T follicular helper cell (primary cell): ENCODE measurements at regions not wholly inside any gene's neighbourhood (a gene's known extent, or its start where the extent isn't known, plus 50 kb on each side); places are given as distances from the start of the nearest gene placed in this dataset.

Source experiments
- DNase-seq: peaks from one replicate; pipeline ENCODE4 v3.0.0-alpha.2; 2020; ENCODE audit warnings: low read depth

DNA sequence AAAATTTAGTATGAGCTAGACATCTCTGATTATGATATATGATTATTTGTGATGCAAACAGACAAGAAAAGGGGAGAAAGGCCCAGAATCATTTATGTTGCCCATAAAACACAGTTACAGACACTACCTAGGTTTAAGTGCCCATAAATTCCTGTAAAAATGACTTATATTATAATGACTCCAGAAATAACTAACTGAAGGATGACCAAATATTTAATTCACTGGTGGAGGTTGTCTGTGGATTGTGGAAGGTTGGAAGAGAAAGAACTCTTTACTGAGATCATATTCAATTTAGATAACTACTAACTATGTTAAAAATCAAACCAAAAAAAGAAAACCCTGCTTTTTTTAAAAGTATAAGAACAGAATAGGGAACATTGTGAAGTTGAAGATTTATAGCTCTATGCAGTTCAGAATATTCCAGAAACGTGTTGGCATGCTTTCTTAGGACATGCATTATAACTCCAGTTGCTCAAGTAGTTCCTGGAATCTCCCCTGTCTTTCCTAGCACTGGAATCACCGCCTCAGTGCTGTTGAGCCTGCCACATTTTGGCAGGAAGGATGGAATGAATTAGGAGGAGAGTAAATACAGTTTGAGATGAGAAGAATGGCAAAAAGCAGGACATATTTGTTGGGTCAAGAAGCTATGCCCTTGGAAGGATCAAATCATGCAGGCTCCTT, 72.0 kb upstream of the PAPPA start:
- DNase-seq = no peak

DNA sequence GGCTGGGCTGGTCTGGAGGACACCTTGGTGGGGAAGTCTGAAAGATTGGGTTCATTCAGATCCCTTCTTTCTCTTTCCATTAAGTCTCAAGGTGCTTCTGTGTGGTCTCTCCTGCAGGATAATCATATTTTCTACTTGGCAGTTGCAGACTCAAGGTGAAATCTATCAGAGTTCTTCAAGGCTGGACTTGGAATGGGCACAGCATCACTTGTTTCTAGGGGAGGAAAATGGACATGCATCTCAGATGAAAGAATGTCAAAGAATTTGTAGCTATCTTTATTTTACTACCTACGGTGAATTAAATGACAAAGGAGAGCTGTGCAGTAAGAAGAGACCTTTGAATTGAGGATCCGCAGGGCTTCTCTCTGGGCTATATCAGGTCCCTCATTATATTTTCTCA, 69.8 kb upstream of the PAPPA start:
- no peak for DNase-seq

DNA sequence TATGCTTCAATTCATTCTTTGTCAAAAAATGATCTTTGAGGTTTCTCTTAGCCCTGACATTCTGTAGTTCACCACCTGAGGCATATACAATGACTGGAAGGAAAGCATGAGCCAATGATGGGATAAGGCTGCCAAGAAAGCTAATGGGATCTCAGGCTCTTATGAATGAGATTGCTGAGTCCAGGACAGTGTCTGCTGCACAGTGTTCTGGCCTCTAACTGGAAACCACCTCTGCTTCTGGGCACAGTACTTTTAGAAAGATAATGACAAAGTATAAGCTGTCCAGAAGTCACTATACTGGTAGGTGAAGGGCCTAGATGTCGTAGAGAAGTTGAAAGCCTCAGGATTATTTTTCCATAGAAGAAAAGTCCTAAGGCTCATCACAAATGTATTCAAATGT, 69.1 kb upstream of the PAPPA start:
- DNase-seq = no peak

DNA sequence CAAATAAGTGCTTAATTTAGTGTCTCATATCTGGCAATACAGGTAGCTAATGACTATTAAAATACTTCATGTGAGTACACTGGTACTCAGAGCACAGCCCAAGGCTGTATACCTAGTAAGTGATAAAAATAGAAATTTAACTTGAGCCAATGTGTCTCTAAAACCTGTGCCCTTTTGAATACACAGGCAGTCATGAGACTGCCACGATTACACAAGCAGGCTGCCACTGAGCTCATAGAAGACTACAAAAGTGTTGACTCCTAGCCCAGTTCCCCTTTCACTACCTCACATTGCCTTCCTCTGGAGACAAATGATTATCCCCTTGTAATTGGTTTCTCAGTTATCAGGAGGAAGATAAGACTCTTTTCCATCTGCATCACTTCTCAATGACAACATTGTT, 66.3 kb upstream of the PAPPA start:
- no peak for DNase-seq

DNA sequence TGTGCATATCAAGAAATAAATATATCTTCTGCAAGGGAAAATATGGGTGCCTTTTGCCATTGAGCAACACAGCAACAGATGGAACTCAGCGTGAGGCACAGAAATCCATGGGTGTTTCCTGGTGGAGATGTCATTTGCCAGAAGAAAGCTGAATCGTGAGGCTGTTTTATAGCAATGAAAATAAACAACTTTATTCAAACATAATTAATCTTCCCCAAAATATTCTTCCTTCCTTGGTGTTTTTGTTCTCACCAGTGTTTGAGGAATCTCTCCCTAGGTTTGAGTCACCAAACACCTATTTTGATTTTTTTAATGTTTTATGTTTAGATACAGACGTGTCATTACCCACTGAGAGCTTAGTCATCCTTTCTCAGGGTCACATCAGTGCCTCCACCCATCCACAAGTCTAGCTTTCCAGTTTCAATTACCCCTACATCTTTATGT, 65.8 kb upstream of the PAPPA start:
- DNase-seq = no peak

DNA sequence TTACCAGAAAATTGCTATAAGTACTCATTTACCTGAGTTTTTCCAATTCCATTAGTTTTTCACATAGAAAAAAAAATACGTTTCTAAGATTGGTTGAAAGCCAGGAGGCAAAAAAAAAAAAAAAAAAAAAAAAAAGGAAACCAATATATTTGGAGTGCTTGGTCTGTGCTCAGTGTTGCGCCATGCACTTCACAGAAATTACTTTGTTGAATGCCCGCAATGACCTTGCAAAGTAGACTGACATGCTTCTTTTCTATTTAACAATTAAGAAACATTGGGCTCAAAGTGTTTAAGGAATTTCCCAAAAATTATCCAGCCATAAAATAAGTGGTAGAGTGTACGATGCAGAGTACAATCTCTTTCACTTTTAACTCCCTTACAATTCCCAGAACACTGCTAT, 65.2 kb upstream of the PAPPA start:
- DNase-seq = no peak

DNA sequence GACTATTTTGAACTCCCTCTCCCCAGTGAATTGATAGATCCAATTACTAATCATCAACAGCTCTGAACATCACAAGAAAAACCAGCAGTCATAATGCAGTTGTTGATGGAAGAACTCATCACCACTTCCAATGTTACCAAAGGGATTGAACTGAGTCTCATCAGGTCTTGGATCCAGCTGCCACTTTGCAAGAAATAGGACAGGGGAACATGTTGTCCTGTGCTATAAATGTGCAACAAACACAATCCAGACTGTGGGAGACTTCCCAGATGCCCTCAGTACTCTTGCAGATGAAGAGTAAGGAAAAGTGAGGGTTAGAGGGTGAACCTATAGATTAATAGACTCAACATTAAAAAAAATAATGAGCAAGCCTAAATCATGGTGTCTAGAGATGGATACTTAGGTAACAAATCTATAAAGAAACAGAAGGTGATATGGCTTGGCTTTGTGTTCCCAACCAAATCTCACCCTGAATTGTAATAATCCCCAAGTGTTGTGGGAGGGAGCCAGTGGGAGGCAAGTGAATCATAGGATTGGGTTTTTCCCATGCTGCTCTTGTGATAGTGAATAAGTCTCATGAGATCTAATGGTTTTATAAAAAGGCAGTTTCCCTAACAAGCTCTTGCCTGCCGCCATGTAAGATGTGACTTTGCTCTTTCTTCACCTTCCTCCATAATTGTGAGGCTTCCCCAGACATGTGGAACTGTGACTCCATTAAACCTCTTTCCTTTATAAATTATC, 63.4 kb upstream of the PAPPA start:
- no peak for DNase-seq

DNA sequence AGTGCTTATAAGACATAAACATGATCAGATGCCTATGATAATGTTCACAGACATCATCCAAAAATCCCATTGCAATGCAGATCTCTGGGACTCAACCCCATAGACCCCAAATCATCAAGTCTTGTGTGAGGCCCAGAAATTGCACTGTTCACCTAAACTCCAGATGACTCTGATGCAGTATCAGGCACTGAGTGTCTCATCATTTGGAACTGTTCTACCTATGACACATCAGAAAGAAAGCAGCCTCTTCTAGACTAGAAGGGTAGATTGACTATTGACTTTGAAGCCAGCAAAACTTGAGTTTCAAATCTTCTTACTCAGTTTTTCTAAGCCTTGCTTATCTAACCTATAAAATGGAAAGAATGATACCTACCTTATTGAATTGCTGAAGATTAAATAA, 58.7 kb upstream of the PAPPA start:
- DNase-seq = no peak

DNA sequence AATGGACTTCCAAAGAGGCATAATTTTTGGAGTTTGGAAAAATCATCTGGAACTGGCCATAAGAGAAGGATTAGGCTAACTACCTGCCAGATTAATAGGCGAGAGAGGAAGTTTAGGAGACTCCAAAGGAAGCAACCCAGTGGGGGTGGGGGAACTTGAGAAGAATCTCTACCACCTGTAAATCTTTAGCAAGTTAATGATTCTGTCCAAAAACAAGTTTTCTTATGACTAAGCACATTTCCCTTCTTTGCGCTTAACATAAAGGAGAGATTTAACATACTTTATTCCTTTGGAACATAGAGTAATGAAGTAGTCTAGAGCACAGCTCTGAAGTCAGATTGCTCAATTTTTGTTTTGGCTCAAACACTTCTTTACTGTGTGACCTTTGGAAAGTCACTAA, 58.2 kb upstream of the PAPPA start:
- no peak for DNase-seq

DNA sequence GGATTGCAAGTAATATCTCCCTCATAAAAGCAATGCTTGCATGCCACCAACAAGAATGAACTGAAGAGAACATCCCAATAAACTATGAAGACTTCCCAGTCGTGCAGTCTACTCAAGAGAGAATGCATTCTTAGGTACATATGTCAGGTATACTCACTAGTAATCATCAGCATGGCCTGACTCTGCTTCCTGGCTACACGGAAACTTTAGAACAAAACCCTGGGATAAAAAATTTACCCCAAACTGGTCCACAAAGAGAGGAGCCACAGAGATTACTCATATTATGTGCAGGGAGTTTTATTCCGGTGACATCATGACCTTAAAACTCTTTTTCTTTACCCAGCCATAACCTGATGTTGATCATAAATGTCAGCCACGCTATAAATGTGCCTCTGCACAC, 57.5 kb upstream of the PAPPA start:
- no peak for DNase-seq

DNA sequence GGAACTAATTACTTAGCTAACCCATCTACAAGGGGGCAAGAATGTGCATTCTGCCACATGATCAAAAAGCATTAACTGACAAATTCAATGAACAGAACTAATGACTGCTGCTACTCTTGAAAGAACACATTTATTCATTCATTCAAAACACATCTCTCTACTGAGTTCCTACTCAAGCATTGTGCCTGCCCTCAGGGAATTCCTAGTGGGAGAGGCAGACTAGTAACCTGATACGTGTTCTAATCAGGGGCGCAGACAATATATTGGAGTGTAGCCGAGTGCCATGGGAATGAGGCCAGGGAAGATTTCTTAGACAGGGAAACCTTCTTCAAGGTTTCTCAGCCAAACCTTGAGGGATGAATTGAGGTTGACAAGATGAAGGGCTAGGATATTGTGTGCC, 56.7 kb upstream of the PAPPA start:
- no peak for DNase-seq

DNA sequence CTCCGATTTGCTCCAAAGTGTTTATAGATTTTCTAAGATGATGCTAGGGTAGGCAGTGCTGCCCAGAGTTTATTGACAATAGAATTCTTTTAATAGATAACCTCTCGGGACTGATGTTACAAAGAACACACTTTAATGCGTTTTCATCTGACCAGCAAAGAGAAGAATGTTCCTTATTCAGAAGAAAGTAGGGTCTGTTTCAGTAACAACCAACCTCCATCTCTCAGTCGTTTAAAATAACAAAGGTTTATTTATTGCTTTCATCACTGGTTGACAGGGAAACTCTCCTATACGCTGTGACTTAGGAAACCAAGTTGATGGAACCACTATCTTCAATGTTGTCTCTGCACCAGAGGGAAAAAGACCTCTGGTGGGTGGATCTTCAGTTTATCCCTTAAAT, 55.1 kb upstream of the PAPPA start:
- no peak for DNase-seq

DNA sequence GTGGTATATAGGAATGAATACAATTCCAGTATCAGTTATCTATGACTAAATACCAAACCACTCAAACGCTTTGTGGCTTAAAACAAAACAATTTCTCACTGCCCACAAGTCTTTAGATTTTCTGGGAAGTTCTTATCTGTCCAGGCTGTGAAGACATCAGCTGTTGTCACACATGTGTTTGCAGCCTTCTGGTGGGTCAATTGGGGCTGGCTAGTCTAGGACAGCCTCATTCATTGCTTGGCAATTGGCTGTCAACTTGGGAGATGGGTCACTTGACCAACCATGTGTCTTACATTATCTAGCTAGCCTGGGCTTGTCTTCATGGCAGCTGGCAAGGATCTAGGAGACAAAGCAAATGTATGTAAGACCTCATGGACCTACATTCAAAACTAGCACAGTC, 53.8 kb upstream of the PAPPA start:
- no peak for DNase-seq

DNA sequence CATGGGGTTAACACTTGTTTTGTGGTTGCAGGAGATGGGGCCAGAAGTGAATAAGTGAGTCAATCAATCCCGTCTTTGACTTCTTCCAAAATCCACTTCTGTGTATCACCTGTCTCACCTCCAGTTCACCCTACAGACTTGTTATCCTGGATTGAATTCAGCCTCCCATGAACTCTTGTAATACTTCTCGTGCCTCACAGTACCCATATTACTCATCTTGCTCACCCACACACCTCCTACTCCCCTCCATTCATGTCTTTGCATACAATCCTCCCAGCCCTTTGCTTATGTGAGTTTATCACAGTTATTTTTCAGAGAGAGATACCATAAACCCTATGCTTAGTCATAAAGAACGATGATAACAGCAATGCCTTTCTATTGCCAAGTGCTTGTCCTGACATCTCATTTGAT, 52.9 kb upstream of the PAPPA start:
- no peak for DNase-seq

DNA sequence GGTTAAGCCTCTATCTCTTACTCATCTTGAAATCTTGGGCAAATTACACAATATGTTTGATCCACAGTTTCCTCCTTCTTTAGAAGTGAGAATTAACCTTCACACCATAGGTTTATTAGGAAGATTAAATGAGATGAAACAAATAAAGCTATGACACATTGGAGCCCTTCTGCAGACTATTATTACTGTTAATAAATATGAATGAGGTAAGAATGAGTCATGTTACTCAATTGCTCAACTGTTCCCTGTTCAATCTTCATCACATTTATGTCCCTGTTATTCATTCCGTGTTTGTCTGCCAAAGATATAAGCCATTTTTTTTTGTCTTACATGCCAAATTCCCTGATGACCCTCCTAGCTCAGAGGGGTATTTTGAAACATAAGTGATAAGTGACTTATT, 52.1 kb upstream of the PAPPA start:
- DNase-seq = no peak

DNA sequence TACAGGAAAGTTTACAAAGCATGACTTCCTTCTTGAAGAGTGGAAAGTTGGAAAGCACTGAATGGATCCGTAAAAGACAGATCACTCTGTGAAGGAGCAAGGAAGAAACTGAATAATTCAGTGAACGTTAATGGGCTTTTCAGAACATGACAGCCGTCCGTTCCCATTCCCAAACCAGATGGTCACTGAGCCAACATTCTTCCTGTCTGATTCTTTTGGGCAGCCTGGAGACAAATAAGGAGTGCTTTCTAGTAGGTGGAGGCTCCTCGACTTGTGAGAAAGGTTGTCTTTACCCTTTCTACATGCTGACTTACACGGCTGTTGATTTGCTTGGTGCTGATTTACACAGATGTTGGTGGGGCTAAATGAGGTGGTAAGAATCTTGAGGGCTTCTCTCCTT, 51.0 kb upstream of the PAPPA start:
- DNase-seq = no peak
